ENCODE measurements at regions not wholly inside any gene's neighbourhood (a gene's known extent, or its start where the extent isn't known, plus 50 kb on each side); places are given as distances from the start of the nearest gene placed in this dataset.
"Not testable (repeated sequence)": the region's sequence is repeated elsewhere in the genome, so short reads cannot be mapped to it uniquely, and the experiment has no call there.

DNA sequence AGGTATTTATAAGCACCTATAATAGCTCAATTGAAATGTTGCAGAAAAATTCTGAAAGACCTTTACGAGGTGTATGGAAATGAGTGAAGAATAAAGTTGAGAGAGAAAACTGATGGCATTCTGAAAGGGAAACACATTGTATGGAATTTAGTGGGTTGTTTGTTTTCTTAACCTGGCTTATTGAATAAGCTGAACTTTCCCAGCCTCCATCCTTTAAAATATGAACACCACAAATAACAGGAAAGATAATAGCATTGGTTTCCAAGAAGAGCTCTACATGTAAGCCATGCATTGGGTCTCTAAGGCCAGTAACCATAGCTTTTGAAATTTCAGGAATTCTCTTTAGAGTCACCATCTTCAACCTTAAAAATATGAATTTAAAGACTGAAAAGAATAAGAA, 709.0 kb downstream of the USP25 start:
- DNase-seq (ENCODE audit: low read depth in 4 of 4, low spot score in 2 of 4) = no peak

DNA sequence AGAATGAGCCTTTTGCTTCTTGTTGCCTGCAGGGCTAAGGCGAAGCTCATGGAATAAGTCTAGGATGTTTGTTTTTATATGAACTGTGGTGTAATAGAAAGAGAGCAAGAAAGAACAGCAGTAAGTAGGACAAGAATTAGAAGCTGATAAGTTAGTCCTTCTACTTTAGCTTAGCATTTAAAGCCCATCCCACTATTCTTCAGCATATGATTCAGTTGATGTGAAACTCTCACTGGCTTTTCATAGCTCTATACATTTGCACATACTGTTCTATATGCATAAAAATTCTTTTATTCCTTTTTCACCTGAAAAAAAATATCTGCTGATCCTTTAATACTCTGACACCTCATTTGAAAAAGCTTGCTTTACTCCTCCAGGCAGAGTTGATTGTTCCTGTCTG, 712.0 kb downstream of the USP25 start:
- no peak for DNase-seq (ENCODE audit: low read depth in 4 of 4, low spot score in 2 of 4)

DNA sequence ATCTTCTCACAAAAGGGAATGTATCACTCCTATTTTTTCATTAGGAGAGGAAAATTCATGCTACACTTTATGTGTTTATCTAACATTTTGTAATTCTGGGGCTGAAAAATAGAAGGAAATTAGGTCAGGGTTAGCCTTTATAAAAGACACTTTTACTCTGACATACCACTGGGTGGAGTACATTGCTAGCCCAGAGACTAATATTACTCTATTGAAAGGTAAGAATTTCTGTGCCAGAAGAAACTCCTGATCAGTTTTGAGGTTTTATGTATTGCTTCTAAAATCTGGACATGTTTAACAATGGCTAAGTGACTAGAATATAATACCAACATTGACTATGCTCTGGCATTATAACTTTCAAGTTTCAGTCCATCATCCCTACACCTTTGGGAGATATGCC, 724.6 kb downstream of the USP25 start:
- DNase-seq (ENCODE audit: low read depth in 4 of 4, low spot score in 2 of 4) = no peak

DNA sequence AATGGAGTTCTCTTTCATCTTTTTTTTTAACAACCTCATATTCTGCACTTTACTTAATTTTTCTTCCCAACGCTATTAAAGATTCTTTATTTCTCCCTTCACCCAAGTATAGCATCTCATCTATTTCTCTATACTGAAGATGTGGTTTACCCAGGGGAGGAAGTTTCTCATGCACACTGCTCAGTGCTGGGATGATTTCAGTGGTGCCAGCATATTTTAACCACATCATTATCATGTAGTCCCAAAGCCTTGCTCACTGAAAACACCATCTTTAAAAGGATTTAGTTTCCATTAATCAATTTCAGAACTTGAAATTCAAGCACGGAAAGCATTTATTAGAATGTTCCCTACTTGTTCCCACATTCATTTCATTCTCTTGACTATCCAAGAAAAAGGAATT, 725.7 kb downstream of the USP25 start:
- no peak for DNase-seq (ENCODE audit: low read depth in 4 of 4, low spot score in 2 of 4)

DNA sequence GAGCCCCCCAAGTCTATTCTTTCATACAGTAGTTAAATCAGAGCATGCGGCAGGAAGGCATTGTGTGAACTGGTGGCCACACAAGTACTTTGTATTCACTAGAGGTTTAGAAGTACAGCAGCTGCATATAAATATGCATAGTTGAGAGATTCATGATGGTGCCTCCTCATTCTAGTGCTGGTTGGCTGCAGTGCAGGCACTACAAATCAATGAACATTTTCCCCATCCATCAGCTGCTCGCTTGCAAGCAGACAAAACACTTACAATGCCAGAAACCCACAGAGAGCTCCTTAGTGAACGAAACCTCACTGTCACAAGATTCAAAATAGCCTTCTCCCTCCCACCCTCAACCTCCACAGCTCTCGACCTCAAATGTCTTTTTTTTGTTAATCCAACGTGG, 726.2 kb downstream of the USP25 start:
- DNase-seq (ENCODE audit: low read depth in 4 of 4, low spot score in 2 of 4) = peak; percentile 5 to 26 (median 14)

DNA sequence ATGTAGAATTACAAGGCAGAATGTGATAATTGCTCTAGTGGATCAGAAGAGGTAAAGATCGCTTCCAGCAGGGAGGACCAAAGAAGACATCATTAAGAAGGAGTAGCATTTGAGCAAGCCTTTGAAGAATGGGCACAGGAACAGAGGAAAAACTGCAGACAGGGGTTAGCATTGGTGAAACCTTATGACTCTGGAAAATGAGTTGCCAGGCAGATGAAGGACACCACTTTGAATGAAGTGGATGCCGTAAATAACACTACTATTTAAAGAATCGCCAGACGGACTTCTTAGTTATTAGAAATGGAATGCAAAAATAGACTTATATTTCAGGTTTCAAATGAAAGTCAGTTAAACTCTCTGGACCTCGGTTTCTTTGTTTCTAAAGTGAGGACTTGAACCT, 727.7 kb downstream of the USP25 start:
- DNase-seq (ENCODE audit: low read depth in 4 of 4, low spot score in 2 of 4) = no peak

DNA sequence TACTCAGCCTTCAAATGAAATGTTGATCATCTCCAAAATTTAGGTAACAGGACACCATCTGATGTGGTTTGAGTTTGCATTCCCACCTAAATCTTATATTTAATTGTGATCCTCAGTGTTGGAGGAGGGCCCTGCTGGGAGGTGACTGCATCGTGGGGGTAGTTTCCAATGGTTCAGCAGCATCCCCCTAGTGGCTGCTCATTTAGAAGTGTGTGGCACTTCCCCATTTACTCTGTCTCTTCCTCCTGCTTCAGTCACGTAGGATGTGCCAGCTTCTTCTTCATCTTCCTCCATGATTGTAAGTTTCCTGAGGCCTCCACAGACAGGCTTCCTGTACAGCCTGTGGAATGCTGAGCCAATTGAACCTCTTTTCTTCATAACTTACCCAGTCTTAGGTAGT, 731.2 kb downstream of the USP25 start:
- DNase-seq (ENCODE audit: low read depth in 4 of 4, low spot score in 2 of 4) = no peak

DNA sequence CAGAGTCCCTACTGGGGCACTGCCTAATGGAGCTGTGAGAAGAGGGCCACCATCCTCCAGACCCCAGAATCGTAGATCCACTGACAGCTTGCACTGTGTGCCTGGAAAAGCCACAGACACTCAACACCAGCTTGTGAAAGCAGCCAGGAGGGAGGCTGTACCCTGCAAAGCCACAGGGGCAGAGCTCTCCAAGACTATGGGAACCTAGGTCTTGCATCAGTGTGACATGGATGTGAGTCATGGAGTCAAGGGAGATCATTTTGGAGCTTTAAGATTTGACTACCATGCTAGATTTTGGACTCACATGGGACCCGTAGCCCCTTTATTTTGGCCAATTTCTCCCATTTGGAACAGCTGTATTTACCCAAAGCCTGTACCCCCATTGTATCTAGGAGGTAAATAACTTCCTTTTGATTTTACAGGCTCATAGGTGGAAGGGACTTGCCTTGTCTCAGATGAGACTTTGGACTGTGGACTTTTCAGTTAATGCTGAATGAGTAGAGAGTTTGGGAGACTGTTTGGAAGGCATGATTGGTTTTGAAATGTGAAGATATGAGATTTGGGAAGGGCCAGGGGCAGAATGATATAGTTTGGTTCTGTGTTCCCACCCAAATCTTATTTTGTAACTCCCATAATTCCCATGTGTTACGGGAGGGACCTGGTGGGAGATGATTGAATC, 734.6 kb downstream of the USP25 start:
- DNase-seq (ENCODE audit: low read depth in 4 of 4, low spot score in 2 of 4) = not testable (repeated sequence)

DNA sequence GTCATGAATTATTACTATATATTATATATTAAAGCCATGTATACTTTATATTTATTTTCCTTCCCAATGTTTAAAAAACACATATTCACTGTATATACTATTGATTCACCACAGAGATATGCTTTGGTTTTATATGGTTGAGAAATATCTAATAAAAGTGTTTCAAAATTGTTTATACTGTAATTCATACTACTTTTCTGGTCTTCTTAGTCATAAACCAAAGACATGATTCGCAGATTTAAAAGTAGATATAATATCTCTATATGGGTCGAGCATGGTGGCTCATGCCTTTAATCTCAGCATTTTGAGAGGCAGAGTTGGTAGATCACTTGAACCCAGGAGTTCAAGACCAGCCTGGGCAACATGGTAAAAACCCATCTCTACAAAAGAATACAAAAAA, 738.4 kb downstream of the USP25 start:
- no peak for DNase-seq (ENCODE audit: low read depth in 4 of 4, low spot score in 2 of 4)

DNA sequence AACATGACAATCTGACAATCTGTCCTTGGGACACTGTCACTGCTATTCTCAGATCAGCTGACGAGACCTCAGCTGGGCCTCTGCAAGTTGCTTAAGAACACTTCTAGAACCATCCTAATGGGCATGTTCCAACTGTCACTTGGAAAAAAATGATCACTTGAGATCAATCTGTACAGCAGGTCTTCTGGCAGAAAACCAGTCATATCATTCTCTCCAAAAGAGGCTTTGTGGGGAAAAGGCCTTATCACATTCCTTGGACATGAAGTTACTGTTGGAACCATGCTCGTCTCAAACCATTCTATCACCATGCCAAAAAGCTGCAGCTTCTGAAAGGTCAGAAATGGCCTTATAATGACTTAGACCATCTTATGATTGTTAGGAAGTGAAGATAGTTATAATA, 744.2 kb downstream of the USP25 start:
- DNase-seq (ENCODE audit: low read depth in 4 of 4, low spot score in 2 of 4) = no peak

DNA sequence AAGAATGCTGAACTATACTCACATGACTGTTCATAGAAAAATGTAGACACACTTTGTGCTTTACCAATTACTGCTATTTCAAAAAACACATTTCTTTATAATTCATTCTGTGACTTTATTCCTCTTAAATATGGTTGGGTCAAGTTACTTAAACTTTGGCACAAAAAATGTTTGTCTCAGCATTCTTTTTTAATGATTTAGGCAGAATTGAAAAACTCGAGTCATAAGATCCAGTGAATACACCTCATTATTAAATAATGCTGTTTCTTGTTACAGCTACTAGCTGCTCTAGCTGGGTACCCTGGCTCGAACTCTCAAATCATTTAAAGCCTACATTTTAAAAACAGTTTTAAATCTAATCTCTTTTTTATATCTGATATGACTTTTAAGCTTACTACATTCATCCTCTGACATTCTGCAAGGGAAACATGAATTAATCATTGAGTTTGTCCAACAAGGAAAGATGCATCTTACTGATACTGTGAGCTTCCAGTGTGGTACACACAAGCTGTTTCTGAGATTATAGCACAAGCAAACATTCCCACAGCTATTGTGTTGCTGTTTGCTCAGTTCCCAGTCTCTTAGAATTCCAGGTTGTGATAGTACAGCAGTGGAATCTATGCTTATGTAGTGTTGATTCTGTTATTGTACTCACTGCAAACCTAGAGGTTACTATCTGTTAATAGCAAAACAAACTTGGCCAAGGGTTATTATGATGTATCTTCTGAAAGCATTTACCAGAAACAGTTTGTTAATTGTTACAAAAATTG, 746.5 kb downstream of the USP25 start:
- no peak for DNase-seq (ENCODE audit: low read depth in 4 of 4, low spot score in 2 of 4)

DNA sequence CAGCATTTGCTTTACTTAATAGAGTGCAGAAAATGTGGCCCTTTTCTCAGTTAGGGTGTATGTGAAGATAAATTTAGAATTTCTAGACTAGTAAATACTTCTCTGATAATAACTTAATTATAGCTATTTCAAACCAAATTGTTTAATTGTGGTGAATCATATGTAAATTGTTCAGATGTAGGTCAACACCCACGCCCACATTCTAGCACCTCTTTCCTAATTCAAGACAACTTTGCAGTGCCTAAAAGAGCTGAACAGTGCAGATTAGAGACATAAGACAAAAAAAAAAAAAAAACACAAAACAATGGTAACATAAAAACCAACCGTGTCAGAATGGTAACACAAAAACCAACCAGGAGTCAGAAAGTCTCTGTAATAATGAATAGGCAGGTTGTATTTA, 758.3 kb downstream of the USP25 start:
- no peak for DNase-seq (ENCODE audit: low read depth in 4 of 4, low spot score in 2 of 4)

DNA sequence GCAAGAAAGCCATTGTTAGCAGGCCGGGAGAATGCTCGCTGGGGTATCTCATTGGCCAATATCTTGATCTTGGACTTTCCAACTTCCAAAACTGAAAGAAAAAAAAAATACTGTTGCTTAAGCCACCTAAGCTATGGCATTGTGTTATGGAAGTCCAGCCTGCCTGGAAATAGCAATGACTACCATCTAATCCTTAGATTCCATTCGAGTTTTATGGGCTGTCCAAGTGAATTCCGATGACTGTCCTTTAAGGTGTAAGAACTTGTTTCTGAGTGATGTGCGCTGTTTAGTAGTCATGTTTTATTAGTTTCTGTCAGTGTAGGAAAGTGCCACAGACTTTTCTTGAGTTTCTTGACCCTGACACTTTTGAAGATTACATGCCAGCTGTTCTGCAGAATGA, 762.6 kb downstream of the USP25 start:
- DNase-seq (ENCODE audit: low read depth in 4 of 4, low spot score in 2 of 4) = no peak

DNA sequence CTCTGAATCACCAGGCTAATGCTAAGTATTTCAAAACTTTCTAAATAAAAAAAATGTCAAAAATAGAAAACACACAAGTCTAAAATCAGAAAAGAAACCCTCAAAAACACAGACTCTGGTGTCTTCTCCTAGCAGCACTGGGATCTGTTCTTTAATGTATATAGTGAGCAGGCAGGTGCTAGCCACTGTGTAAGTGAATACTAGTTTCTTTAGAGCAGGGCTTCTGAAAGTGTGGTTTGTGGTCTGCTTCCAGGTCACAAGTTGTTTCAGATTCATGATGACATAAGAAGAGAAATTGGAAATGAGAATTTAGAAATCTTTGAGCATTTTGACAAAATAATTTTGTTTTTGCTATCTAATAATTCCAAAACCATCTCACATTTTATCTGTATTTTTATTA, 763.1 kb downstream of the USP25 start:
- DNase-seq (ENCODE audit: low read depth in 4 of 4, low spot score in 2 of 4) = no peak

DNA sequence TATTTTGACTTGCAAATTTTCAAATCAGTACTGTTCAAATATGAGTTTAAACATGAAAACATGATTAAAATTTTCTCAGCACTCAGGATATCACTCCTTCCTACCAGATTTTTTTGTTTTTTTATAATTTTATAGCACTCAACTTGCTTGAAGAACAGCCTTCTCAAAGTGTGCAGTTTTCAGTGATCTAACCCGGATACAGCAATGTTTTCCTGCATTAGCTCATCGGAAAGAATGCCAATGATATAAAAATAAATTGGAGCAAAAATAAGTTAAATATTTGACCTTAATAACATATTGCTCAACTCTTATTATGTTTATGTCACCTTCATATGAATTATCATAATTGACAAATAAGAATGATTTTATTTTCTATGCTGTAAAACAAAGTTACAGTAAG, 766.8 kb downstream of the USP25 start:
- DNase-seq (ENCODE audit: low read depth in 4 of 4, low spot score in 2 of 4) = no peak

DNA sequence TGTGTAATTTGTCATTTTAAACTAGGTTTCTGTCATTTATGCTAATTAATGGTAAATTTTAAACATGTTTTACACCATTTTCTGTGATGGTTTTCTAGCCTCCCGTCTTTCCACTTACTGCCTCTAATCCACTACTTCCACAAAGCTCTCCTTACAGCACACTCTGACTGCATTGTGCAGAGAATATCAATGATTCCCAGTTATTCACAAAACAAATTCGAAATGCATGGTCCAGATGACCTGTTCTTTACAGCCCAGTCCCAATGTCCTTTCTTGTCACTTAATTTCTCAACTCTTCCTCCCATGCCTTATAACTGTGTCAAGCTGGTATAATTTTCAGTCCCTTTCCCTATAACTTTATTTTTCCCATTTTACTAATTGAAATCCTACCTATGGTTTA, 770.5 kb downstream of the USP25 start:
- DNase-seq (ENCODE audit: low read depth in 4 of 4, low spot score in 2 of 4) = no peak

DNA sequence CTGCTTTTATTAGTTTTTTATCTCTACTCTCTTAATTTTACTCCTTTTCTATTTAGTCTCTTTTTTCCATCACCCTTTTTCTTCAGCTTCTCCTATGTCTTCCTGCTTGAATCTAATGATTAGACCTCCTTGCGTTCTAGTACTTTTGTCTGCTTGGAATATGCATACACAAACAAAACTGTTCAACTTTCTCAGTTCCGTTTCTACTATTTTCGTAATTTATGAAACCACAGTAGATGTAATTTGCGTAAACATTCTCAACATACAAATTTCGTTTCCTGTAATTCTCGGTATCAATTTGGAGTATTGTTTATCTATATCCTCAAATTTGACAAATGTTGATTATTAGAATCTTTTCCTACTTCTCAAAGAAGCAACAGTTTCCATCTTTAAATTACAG, 772.5 kb downstream of the USP25 start:
- DNase-seq (ENCODE audit: low read depth in 4 of 4, low spot score in 2 of 4) = no peak

DNA sequence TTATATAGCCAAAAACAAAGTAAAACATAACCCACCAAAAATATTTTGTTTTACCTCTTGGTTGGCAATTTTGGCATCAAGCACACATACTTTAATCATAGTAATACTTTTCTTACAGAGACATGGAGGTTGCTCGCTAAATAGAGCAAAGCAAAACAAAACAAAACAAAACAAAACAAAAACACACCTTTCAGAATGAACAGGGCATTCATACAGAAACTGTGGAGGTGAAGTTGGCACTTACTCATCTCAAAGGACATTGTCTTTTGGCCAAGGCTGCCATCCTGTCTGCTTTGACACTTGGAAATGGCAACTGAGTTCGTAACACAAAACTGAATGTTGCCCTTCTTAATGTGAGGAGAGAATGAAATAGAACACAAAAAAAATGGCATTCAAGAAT, 773.1 kb downstream of the USP25 start:
- DNase-seq (ENCODE audit: low read depth in 4 of 4, low spot score in 2 of 4) = no peak

DNA sequence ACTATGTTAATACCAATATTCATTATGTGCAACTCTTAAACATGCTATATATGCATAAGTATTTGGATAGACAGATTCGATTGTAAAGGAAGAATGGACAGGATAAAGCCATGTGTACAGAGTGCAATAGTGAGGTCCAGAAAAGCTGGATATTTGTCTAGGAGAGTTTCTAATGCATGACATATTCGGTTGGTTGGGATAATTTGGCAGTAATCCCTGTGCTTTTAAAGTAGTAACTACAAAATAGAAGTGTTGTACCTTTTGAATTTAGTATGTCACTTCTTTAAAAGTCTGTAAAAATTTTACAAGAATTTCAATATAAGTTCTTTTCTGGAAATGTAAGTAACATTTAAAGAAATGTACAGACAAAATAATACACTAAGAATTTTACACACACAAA, 774.5 kb downstream of the USP25 start:
- DNase-seq (ENCODE audit: low read depth in 4 of 4, low spot score in 2 of 4) = no peak

DNA sequence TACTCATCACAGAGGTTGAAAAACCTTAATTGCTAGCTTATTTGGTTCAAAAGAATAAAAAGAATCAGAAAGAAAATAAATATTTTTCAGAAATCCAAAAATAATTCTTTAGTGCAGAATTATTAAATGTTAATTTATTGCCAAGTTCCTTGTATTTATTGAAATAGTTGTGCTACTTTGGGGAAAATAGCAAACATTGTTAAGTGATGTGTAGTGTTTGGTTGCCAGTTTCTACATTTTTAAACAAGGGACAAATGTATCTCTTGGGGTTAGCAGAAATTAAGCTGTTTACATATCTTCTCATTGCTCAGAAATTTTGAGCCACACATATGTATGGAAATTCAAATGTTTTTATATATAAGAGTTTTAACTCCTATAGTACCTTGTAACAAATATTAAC, 775.0 kb downstream of the USP25 start:
- no peak for DNase-seq (ENCODE audit: low read depth in 4 of 4, low spot score in 2 of 4)

DNA sequence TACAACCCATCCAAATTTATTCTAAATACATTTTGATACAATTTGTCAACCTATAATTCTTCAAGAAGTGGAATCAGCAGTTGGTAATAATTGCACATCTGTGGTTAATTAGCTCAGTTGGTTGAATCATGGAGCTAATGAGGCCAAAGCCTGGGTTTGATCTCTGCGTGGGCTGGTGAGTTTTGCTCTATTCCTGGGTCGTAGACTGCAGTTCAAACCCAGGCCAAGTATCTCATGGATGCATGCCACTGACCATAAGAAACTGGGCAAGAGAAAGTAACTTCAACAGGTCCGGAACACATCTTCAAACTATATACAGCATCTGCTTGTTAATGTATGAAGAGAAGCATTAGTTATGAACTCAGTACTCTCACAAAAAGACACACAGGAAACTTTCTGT, 779.7 kb downstream of the USP25 start:
- no peak for DNase-seq (ENCODE audit: low read depth in 4 of 4, low spot score in 2 of 4)

DNA sequence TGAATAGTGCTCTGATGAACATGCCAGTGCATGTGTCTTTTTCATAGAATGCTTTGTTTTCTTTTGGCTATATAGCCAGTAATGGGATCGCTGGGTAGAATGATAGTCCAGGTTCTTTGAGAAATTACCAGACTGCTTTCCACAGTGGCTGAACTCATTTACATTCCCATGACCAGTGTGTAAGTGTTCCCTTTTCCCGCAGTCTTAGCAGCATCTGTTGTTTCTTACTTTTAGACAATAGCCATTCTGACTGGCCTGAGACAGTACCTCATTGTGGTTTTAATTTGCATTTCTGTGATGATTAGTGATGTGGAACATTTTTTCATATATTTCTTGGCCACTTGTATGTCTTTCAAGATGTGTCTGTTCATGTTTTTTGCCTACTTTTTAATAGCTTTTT, 784.5 kb downstream of the USP25 start:
- no peak for DNase-seq (ENCODE audit: low read depth in 4 of 4, low spot score in 2 of 4)

DNA sequence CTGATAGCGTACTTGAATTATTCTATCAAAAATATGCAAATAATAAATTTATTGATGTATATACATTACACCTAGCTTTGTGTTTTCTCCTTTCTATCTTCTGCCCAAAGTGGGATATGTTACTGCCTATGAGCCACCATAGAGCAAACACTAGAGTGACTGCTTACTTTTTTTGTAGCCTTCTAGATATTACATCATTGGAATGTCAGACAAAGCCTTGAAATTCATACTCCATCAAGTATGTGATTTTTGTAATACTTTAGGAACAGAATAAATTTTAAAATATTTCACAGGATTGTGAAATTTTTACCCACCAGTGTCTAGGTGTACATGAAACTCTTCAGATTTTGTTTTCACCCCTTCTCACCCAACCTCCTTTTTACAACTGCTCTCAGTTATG, 787.6 kb downstream of the USP25 start:
- no peak for DNase-seq (ENCODE audit: low read depth in 4 of 4, low spot score in 2 of 4)
